Hematopoietic multipotent progenitor cell (in vitro differentiated cells): ENCODE measurements at regions not wholly inside any gene's neighbourhood (a gene's known extent, or its start where the extent isn't known, plus 50 kb on each side); places are given as distances from the start of the nearest gene placed in this dataset.

Experiments used
- DNase-seq, 3 donors: peaks; one replicate each; pipeline ENCODE4 v3.0.0-alpha.2; 2011 to 2015; ENCODE audit warnings: low read depth in 2 of 3, low spot score in 2 of 3

DNA sequence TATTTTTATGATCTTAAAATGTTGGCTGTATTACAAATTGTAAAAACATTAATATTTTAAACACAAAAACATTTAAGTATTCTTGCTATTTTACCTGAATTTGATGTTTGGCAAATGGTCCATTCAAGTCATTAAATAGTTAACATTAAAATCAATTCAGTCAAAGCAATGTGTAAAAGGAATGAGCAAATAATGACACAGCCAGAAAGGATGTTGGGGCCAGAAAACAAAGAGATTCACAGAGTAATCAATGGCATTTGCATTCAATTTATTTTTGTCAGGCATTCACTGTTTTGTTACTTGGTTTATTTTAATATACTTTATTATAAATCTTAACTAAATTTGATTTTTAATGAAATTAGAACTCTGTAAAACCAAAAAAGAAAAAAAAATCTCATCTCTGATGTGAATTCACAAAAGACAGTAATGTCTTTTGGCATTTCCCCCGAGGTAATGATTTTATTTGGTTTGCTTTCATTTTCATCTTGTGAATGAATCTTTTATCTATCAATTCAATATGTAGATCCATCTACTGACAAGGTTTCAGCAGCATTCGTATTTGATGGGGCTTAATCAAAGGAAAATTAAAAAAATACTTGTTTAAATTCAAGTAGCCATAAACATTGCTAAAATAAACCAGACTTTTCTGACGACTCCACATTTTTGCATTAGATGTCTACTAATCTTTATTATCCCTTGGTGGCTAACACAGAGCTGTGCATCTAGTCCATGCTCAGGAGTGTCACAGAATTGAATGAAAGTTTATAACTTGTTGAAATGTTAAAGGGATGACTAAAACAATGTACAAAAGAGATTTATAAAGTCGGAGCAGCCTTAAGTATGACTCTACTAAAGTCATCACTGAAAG, 866.7 kb upstream of the GJE1 start:
- no peak for DNase-seq

GRCh38 chr6:141264101-141264500, 868.6 kb upstream of the GJE1 start:
- no peak for DNase-seq

GRCh38 chr6:141261672-141262060, 871.1 kb upstream of the GJE1 start:
- no peak for DNase-seq

DNA sequence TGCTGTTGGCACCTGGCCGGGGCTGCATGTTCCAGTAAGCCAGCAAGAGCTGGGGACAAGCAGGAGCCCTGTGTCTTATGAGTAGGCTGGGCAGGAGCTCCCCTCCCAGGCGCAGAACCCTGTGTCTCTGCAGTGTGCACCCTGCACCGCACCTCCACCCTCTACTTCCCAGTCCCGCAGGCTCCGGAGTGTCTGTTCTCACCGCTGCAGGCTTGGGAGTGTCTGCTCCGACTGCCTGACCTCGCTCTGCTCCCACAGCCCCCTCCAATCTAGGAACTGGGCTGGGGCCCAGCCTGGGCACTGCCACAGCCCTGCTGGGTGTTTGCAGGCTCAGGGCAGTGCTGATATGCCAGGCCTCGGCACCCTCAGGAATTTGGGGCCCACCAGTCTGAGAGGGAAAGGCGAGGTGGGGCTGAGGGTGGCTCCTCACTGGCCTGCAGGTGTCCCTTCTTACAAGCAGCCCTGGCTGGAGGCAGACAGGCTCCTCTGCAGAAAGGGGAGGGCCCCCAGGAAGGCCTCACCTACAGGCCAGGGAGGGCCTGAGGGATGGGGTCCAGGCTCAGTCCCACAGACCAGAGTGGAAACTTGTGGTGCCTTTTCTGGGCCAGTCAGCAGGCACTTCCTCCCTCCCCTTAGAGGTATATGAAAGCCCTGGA, 871.6 kb upstream of the GJE1 start:
- no peak for DNase-seq

DNA sequence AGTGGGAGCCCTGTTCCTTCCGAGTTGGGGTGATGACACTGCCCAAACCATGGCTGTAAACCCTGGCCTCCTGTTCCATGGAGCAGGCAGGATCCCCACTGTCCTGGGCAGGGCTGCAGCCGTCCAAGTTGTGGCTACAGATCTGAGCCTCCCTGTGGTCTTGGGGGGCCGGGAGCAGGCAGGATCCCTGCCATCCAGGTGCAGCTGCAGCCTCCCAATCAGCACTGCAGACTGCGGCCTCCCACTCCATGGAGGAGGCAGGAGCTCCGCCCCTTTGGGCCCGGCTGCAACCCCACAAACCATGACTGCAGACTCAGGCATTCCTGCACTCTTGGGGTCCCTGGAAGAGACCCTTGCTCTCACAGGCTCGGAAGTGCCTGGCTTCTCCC, 872.1 kb upstream of the GJE1 start:
- DNase-seq, result no peak

DNA sequence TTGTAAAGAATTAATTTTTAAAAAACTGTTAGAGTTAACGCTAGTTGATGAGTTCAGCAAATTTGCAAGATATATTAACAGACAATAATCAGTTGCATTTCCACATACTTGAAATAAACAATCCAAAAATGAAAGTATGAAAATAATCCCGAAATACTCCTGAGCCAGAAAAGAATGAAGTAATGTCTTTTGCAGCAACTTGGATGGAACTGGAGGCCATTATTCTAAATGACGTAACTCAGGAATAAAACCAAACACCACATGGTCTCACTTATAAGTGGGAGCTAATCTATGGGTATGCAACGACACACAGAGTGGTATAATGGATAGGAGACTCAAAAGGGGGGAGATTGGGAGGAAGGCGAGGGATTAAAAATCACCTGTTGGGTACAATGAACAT, 872.9 kb upstream of the GJE1 start:
- DNase-seq, result no peak

- DNase-seq, result no peak
Observed at GRCh38 chr6:141259091-141259490, 873.6 kb upstream of the GJE1 start.

DNA sequence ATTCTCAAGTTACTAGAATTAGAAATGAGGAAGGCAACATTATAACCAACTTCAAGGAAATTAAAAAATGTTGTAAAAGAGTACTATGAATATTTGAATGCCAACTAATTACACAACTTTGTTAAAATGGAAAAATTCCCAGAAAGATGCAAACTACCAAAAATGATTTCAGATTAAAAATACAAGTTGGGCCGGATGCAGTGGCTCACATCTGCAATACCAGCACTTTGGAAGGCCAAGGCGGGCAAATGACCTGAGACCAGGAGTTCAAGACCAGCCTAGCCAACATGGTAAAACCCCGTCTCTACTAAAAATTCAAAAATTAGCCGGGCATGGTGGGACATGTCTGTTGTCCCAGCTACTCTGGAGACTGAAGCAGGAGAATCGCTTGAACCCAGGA, 874.2 kb upstream of the GJE1 start:
- no peak for DNase-seq

GRCh38 chr6:141254336-141254735, 878.4 kb upstream of the GJE1 start:
- no peak for DNase-seq

DNA sequence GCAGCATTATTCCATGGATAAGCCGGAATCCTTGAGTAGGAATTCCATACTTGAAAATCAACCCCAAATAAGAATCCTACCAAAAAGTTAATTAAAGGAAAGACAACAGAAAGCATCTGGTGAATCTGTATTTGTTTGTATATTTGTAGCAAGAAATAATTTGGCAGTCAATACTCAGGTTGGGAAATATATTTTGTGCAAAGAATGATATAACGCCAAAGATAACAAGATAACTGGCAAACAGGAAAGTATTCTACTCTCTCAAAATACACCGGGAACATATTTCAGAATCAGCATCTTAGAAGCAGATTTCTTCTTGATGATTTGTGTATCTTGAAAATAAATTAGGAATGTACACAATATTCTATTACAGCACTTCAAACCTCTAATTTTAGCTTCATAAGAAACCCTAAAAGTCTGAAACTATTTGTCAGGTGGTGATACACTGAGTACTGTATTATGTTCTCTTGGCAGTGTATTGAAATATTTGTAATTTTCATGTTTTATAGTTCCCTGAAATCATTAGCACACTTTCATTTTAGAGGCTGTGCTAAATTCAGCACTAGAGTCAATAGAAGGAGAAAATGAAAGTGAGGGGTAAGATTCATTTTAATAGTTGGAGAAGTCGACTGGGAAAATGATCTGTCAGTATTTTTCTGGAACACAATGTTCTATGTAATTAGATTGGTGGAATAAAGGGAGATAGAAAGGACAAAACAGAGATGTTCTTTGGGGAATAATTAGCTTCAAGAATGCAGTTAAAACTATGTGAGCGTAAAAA, 879.7 kb upstream of the GJE1 start:
- no peak for DNase-seq

DNA sequence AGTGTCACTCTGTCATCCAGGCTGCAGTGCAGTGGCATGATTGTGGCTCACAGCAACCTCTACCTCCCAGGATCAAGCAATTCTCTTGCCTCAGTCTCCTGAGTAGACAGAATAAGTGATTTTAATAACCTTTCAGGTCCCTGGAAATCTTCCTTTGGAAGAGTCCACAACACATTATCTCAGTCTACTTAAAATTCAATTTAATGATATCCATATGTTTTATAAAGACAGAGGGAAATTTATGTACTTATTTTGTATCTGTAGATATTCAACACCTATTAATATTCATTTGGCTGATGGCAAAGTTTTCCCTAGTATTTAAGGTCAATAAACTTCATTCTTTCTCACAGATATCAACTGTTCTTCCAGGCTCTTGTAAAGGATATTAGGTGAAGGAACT, 881.4 kb upstream of the GJE1 start:
- no peak for DNase-seq

- DNase-seq, result no peak
Observed at GRCh38 chr6:141248021-141248799, 884.5 kb upstream of the GJE1 start.

DNA sequence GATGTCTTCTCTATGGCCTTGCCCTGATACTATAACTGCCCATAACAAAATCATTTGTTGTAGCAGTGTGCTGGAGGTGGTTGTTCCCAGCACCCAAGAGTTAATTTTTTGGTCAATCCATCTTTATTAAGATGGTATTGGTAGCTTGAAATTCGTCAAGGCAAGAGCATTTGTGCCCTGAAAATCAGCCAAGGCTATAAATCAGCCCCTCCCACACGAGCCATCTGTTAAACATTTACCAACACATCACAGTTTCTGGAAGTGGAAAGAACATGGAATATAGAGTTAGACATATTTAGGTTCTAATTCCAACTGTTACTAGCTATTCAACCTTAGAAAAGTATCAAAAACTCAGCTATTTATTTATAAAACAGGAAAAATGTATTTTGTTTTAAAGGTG, 888.4 kb upstream of the GJE1 start:
- no peak for DNase-seq

DNA sequence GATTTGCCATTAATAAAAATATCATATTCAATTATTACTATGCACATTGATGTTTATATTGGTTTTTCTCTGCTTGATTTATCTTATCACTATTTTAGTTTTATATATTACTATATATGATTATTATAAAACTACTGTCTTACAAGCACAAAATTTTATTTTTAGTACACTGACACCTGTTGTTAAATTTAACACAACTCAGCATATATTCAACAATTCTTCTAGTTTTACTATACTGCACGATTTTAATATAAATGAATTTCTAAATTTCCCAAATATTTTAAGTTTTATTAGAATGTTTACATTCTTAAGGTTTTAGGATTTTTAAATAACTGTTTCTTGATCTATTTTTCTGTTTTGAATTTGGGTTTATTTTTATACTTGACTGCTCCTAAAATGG, 889.8 kb upstream of the GJE1 start:
- no peak for DNase-seq

- no peak for DNase-seq
Observed at GRCh38 chr6:141229296-141229695, 903.4 kb upstream of the GJE1 start.

- DNase-seq, result no peak
Observed at GRCh38 chr6:141218583-141218982, 914.1 kb upstream of the GJE1 start.

- DNase-seq, result no peak
Observed at GRCh38 chr6:141216726-141217125, 916.0 kb upstream of the GJE1 start.

DNA sequence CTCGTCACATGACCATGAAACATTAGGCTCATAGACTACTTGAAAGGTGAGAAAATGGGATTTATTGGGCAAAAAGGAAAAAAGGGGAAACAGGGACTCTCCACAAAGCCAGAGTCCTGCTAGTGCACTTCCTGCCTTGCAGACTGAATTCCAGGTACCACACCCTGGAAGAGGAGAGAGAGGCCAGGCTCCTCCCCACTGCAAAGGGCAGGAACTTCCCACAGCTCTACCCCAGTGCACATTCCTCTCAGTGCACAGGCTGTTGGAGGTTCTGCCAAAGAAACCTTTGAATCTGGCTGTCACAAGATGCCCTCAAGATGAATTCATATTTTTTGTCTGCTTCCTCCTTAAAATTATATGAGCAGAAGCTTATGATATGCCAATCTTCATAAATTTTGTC, 920.4 kb upstream of the GJE1 start:
- no peak for DNase-seq

- DNase-seq, result no peak
Observed at GRCh38 chr6:141211845-141212244, 920.9 kb upstream of the GJE1 start.

DNA sequence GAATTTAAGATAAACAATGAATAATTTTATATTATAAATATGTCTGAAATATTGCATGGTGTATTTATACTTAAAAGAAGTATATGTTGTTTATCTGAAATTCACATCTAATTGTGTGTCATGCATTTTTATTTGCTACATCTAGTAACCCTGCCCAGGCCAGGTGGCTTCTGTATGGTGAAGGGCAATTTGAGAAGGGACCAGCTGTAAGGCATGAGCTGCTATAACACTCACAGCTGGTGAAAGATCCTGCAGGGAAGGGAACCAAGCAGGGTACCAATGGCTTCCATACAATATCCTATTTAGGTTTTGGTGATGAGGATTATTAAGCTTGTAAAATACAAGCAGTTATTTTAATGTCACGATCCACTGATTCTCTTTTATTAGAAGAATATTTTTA, 921.8 kb upstream of the GJE1 start:
- DNase-seq, result no peak

DNA sequence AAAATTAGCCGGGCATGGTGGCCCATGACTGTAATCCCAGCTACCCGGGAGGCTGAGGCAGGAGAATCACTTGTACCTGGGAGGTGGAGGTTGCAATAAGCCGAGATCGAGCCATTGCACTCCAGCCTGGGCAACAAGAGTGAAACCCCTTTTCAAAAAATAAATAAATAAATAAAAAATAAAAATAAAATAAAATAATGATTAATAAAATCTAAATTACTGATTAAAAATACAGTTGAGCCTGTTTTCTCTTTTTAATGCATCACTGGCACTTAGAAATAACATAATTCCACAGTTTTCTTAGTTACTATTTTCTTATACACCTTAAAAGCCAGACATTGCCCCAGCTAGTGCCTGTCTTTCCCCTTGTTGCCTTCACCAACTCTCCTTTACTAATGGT, 922.8 kb upstream of the GJE1 start:
- DNase-seq, result no peak
